Fibroblast of lung (primary cell): ENCODE measurements at regions not wholly inside any gene's neighbourhood (a gene's known extent, or its start where the extent isn't known, plus 50 kb on each side); places are given as distances from the start of the nearest gene placed in this dataset.

Experiments
- DNase-seq, 2 donors: peaks; one replicate each; pipeline versions ENCODE4 v3.0.0 to v3.0.0-alpha.2; 2010; ENCODE audit warnings: low read depth in 2 of 2
- H2AFZ ChIP-seq: 2 replicates; pipeline ENCODE4 v1.5.1; 2012; ENCODE audit warnings: low read length, control low read depth, inconsistent platforms
- H3K27ac ChIP-seq: 2 replicates; pipeline ENCODE4 v1.5.1; 2011; ENCODE audit warnings: low read length, control low read depth; ENCODE audit not compliant: insufficient read depth
- H3K27me3 ChIP-seq: 2 replicates; pipeline ENCODE4 v1.5.1; 2011; ENCODE audit warnings: mild to moderate bottlenecking, low read length; ENCODE audit not compliant: control insufficient read depth, insufficient read depth
- H3K36me3 ChIP-seq: 2 replicates; pipeline ENCODE4 v1.5.1; 2011; ENCODE audit warnings: low read length; ENCODE audit not compliant: control insufficient read depth, insufficient read depth
- H3K4me1 ChIP-seq: 2 replicates; pipeline ENCODE4 v1.5.1; 2011; ENCODE audit warnings: low read length; ENCODE audit not compliant: control insufficient read depth, insufficient read depth; ENCODE audit errors: extremely low read depth
- H3K4me2 ChIP-seq: 2 replicates; pipeline ENCODE4 v1.5.1; 2011; ENCODE audit warnings: low read length, control low read depth; ENCODE audit not compliant: insufficient read depth; ENCODE audit errors: extremely low read depth
- H3K4me3 ChIP-seq, 4 experiments: fragments of 200-600 bp in 1 of 4; sonication (generic) in 1 of 4; replicated peaks in 1 of 4; 2 replicates each; pipeline ENCODE4 v1.5.1; 2011 to 2016; ENCODE audit warnings: low read length in 4 of 4, low read depth in 3 of 4, mild to moderate bottlenecking in 3 of 4, control low read depth in 2 of 4, inconsistent platforms in 1 of 4, mixed read lengths in 1 of 4; ENCODE audit not compliant: insufficient read depth in 1 of 4; ENCODE audit errors: control extremely low read depth in 1 of 4
- H3K79me2 ChIP-seq: 2 replicates; pipeline ENCODE4 v1.5.1; 2012; ENCODE audit warnings: mild to moderate bottlenecking, low read length, inconsistent platforms; ENCODE audit not compliant: control insufficient read depth, insufficient read depth
- H3K9ac ChIP-seq: 2 replicates; pipeline ENCODE4 v1.5.1; 2011; ENCODE audit warnings: mild to moderate bottlenecking, low read length, control low read depth; ENCODE audit not compliant: insufficient read depth
- H3K9me3 ChIP-seq: 2 replicates; pipeline ENCODE4 v1.5.1; 2012; ENCODE audit warnings: low read depth, low read length; ENCODE audit not compliant: control insufficient read depth, insufficient read depth
- H4K20me1 ChIP-seq: 2 replicates; pipeline ENCODE4 v1.5.1; 2011; ENCODE audit warnings: low read length; ENCODE audit not compliant: control insufficient read depth, insufficient read depth; ENCODE audit errors: extremely low read depth
- EZH2 ChIP-seq: IDR thresholded peaks from 2 replicates; pipeline ENCODE4 v1.5.1; 2012; ENCODE audit warnings: low read length, control low read depth, mild to moderate bottlenecking; ENCODE audit errors: missing control alignments
- TF ChIP-seq, protein P1 (sequence below), 2 donors: IDR thresholded peaks in 1 of 2; conservative IDR thresholded peaks in 1 of 2; 1 replicate in 1 of 2; 2 replicates in 1 of 2; pipeline ENCODE4 v1.5.1; 2011 to 2012; ENCODE audit warnings: low read length in 2 of 2, control low read depth in 1 of 2, inconsistent platforms in 1 of 2, low read depth in 1 of 2, mild to moderate bottlenecking in 1 of 2

DNA sequence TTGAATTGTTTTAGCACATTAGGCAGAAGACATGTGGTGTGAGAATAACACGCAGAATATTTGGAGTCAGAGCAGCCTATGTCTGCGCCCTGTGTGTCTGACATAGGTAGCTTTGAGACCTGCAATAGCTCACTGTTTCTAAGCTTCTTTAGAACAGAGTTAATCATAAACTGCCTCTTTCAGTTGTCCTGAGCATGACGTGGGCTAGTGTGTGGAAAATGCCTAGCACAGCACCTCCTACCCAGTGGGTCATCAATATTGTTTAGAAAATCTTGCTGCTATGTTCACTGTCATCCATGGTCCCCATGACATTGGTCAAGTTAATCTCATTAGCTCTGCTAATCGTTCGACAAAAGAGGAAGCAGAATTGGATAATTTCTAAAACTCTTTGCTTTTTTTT is 357.4 kb upstream of the SGCD start:
- TF ChIP-seq EZH2 = no peak
- TF ChIP-seq, protein P1, sequence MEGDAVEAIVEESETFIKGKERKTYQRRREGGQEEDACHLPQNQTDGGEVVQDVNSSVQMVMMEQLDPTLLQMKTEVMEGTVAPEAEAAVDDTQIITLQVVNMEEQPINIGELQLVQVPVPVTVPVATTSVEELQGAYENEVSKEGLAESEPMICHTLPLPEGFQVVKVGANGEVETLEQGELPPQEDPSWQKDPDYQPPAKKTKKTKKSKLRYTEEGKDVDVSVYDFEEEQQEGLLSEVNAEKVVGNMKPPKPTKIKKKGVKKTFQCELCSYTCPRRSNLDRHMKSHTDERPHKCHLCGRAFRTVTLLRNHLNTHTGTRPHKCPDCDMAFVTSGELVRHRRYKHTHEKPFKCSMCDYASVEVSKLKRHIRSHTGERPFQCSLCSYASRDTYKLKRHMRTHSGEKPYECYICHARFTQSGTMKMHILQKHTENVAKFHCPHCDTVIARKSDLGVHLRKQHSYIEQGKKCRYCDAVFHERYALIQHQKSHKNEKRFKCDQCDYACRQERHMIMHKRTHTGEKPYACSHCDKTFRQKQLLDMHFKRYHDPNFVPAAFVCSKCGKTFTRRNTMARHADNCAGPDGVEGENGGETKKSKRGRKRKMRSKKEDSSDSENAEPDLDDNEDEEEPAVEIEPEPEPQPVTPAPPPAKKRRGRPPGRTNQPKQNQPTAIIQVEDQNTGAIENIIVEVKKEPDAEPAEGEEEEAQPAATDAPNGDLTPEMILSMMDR (conservative IDR thresholded peaks at IDR 0.05 in 1 of 2, IDR thresholded peaks at IDR 0.05 in 1 of 2; ENCODE audit: low read depth in 1 of 2, low read length in 2 of 2) = no peak
- H3K4me2 ChIP-seq = no peak overlapping the region
- H3K79me2 ChIP-seq = no peaks in the 10 kb centered on the region
- no peaks in the 10 kb centered on the region for H4K20me1 ChIP-seq
- H3K4me1 ChIP-seq = no peaks in the 10 kb centered on the region
- DNase-seq = no peak
- no peak overlapping the region for H2AFZ ChIP-seq
- H3K9ac ChIP-seq = no peak overlapping the region
- H3K27ac ChIP-seq = no peak overlapping the region
- no peaks in the 10 kb centered on the region for H3K9me3 ChIP-seq
- H3K27me3 ChIP-seq = no peaks in the 10 kb centered on the region
- H3K36me3 ChIP-seq = no peaks in the 10 kb centered on the region
- no peak overlapping the region for H3K4me3 ChIP-seq

DNA sequence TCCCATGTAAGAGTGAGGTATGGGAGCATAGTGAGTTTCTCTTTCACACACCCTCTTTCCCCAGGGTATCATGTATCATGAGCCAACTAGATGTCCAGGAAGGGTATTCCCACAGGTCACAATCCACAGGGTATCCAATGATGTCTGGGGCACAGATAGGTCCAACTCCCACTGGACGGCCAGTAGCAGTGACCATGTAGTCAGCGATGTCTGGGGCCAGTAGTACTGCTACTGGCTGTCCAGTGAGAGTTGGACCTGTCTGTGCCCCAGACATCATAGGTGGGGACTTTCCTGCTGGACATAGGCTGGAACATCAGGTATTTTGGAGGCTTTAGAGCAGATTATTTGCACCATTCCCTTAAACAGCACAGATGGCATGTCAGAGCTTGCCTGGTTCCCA is 352.6 kb upstream of the SGCD start:
- DNase-seq = no peak
- no peaks in the 10 kb centered on the region for H3K4me1 ChIP-seq
- no peaks in the 10 kb centered on the region for H3K36me3 ChIP-seq
- no peak overlapping the region for H3K9ac ChIP-seq
- no peaks in the 10 kb centered on the region for H4K20me1 ChIP-seq
- no peaks in the 10 kb centered on the region for H3K27me3 ChIP-seq
- TF ChIP-seq EZH2 = no peak
- no peaks in the 10 kb centered on the region for H3K79me2 ChIP-seq
- no peak overlapping the region for H3K27ac ChIP-seq
- H3K4me2 ChIP-seq = no peak overlapping the region
- H3K9me3 ChIP-seq = no peaks in the 10 kb centered on the region
- no peak overlapping the region for H3K4me3 ChIP-seq
- no peak overlapping the region for H2AFZ ChIP-seq

DNA sequence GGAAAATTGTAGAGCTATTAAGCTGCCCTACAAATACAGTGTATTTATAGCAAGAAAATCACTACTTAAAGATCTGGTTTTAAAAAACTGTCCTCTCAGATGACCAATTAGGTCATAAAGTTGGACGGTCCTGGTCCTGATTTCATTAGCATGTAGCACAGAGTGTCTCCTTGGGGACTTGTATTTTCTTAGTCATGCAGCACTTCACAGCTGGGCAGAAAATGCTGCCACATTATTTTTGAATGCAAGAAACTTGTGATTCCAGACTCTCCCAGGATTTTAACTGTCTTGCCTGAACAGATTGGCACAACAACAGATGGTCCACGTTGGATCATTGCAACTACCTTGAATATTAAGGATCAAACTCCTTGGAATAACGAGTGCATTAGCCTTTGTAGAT is 348.1 kb upstream of the SGCD start:
- H4K20me1 ChIP-seq = no peaks in the 10 kb centered on the region
- H3K9ac ChIP-seq = no peak overlapping the region
- H3K9me3 ChIP-seq = no peaks in the 10 kb centered on the region
- H3K79me2 ChIP-seq = no peaks in the 10 kb centered on the region
- no peak overlapping the region for H2AFZ ChIP-seq
- DNase-seq = no peak
- no peak overlapping the region for H3K4me2 ChIP-seq
- H3K4me1 ChIP-seq = no peaks in the 10 kb centered on the region
- TF ChIP-seq EZH2 = no peak
- TF ChIP-seq, protein P1 (conservative IDR thresholded peaks at IDR 0.05 in 1 of 2, IDR thresholded peaks at IDR 0.05 in 1 of 2; ENCODE audit: low read depth in 1 of 2, low read length in 2 of 2) = no peak
- H3K27me3 ChIP-seq = no peaks in the 10 kb centered on the region
- H3K4me3 ChIP-seq = no peak overlapping the region
- H3K36me3 ChIP-seq = no peaks in the 10 kb centered on the region
- no peak overlapping the region for H3K27ac ChIP-seq
